Ovary (tissue), 3 donors: ENCODE measurements at regions not wholly inside any gene's neighbourhood (a gene's known extent, or its start where the extent isn't known, plus 50 kb on each side); places are given as distances from the start of the nearest gene placed in this dataset.

Experiments
- EP300 ChIP-seq: sonication (generic); formaldehyde crosslinking; IDR thresholded peaks from one replicate; pipeline ENCODE4 v1.6.1; 2017; ENCODE audit warnings: antibody characterized with exemption
- TF ChIP-seq, protein P1 (sequence below), 3 donors: fragments of 450-650 bp in 2 of 3; fragments of 200-600 bp in 1 of 3; IDR thresholded peaks; one replicate each; pipeline versions ENCODE4 v1.5.1 to v1.8.0; 2016 to 2022; ENCODE audit warnings: antibody characterized with exemption in 3 of 3, mild to moderate bottlenecking in 1 of 3
- donor health status: DM: no; HTN: no; CAD: no.

GRCh38 chr2:12663306-12664037 is 53.3 kb upstream of the TRIB2 start:
- no peak for TF ChIP-seq EP300
- TF ChIP-seq, protein P1, sequence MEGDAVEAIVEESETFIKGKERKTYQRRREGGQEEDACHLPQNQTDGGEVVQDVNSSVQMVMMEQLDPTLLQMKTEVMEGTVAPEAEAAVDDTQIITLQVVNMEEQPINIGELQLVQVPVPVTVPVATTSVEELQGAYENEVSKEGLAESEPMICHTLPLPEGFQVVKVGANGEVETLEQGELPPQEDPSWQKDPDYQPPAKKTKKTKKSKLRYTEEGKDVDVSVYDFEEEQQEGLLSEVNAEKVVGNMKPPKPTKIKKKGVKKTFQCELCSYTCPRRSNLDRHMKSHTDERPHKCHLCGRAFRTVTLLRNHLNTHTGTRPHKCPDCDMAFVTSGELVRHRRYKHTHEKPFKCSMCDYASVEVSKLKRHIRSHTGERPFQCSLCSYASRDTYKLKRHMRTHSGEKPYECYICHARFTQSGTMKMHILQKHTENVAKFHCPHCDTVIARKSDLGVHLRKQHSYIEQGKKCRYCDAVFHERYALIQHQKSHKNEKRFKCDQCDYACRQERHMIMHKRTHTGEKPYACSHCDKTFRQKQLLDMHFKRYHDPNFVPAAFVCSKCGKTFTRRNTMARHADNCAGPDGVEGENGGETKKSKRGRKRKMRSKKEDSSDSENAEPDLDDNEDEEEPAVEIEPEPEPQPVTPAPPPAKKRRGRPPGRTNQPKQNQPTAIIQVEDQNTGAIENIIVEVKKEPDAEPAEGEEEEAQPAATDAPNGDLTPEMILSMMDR (IDR thresholded peaks at IDR 0.05), result no peak
